Brain microvascular endothelial cell (primary cell): ENCODE measurements at regions not wholly inside any gene's neighbourhood (a gene's known extent, or its start where the extent isn't known, plus 50 kb on each side); places are given as distances from the start of the nearest gene placed in this dataset.

Source experiments
- DNase-seq: peaks from one replicate; pipeline ENCODE4 v3.0.0-alpha.2; 2020
- H3K27ac ChIP-seq: fragments of 250-450 bp; sonication (Bioruptor Pico); 2 replicates; pipeline ENCODE4 v1.5.1; 2020; ENCODE audit warnings: mild to moderate bottlenecking, moderate library complexity
- H3K27me3 ChIP-seq: fragments of 250-450 bp; sonication (Bioruptor Pico); replicated peaks from 2 replicates; pipeline ENCODE4 v1.5.1; 2020; ENCODE audit warnings: mild to moderate bottlenecking
- H3K36me3 ChIP-seq: fragments of 250-450 bp; sonication (Bioruptor Pico); replicated peaks from 2 replicates; pipeline ENCODE4 v1.5.1; 2020; ENCODE audit warnings: mild to moderate bottlenecking
- H3K4me3 ChIP-seq: 2 replicates; pipeline ENCODE4 v1.5.1; 2011; ENCODE audit warnings: low read depth, mild to moderate bottlenecking, control low read depth, low read length, moderate library complexity
- in situ Hi-C: cut with HindIII; loops from 2 replicates; pipeline ENCODE4 v1.10.0; 2017; ENCODE audit warnings: low sequenced_read_pairs, low pct_ligation_motif_present
- TF ChIP-seq, protein P1 (sequence below): IDR thresholded peaks from 2 replicates; pipeline ENCODE4 v1.5.1; 2011; ENCODE audit warnings: low read depth, mild to moderate bottlenecking, moderate library complexity, low read length, control low read depth, inconsistent platforms; ENCODE audit errors: missing control alignments

GRCh38 chrX:9241427-9241826, 207.5 kb upstream of the FAM9B start:
- Histone ChIP-seq H3K27ac (no peak overlapping the region), H3K4me3 (no peak overlapping the region), H3K27me3 (no peaks in the 10 kb centered on the region), H3K36me3 (no peaks in the 10 kb centered on the region)
- TF ChIP-seq, protein P1, sequence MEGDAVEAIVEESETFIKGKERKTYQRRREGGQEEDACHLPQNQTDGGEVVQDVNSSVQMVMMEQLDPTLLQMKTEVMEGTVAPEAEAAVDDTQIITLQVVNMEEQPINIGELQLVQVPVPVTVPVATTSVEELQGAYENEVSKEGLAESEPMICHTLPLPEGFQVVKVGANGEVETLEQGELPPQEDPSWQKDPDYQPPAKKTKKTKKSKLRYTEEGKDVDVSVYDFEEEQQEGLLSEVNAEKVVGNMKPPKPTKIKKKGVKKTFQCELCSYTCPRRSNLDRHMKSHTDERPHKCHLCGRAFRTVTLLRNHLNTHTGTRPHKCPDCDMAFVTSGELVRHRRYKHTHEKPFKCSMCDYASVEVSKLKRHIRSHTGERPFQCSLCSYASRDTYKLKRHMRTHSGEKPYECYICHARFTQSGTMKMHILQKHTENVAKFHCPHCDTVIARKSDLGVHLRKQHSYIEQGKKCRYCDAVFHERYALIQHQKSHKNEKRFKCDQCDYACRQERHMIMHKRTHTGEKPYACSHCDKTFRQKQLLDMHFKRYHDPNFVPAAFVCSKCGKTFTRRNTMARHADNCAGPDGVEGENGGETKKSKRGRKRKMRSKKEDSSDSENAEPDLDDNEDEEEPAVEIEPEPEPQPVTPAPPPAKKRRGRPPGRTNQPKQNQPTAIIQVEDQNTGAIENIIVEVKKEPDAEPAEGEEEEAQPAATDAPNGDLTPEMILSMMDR: no peak
- no peak for DNase-seq
- in situ Hi-C loops: no loop called here

DNA sequence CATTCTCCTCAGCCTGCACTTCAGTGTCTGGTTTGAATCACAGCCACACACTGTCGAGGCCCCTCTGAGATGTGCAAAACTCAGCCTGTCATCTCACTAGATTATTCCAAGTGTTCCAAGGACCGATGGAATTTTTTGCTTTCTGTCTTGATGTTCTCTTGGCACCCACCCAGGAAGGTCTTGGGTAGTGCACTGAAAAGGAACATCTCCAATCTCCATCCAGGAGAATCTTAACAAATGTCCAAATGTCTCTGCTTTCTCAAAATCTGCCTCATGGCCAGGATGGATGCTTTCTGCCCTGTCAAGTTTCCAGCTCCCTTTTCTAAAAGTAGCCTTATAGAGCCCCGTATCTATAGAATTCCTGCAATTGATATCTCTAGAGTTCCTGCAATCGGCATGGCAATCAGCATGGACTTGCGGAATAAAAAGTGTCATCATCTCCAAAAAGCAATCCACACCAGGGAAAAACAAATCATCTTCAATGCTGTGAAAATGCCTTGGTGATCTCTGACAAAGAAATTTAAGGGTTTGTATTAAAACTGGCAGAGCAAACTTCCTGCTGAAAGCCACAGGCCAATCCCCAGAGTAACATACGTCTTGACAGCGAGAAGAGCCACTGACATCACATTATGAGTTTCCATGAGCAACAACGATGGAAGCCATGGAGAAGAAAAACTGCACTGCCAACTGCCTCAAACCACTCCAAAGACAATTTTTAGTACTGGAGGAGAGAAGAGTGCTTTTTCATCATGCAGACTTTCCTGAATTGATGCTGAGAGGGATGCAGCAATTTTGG, 215.3 kb upstream of the FAM9B start:
- no peak overlapping the region for H3K4me3 ChIP-seq
- H3K36me3 ChIP-seq: no peaks in the 10 kb centered on the region
- TF ChIP-seq, protein P1: no peak
- H3K27ac ChIP-seq: no peak overlapping the region
- H3K27me3 ChIP-seq: no peaks in the 10 kb centered on the region
- in situ Hi-C loops: no loop called here
- DNase-seq: no peak

DNA sequence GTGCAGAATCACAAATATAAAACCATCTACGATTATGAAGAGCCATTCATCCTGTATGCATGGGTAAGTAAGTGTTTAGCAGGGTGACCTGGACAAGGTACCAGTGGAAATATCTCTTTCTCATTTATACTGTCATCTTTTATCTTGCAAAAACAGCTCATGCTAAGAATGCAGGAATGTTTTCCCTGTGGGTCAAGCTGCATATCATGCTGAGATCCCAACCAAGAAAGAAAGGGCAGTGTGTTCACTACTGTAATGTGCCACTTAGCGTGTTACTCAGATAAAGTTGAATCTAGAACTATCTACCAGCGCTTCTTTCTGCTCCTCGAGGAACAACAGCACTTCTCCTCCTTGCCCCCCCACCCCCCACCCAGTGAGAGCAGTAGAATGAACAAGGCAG, 212.7 kb upstream of the TBL1X start:
- TF ChIP-seq, protein P1: no peak
- H3K27ac ChIP-seq: no peak overlapping the region
- in situ Hi-C loops: no loop called here
- H3K27me3 ChIP-seq: no peaks in the 10 kb centered on the region
- no peak for DNase-seq
- no peak overlapping the region for H3K4me3 ChIP-seq
- H3K36me3 ChIP-seq: no peaks in the 10 kb centered on the region

DNA sequence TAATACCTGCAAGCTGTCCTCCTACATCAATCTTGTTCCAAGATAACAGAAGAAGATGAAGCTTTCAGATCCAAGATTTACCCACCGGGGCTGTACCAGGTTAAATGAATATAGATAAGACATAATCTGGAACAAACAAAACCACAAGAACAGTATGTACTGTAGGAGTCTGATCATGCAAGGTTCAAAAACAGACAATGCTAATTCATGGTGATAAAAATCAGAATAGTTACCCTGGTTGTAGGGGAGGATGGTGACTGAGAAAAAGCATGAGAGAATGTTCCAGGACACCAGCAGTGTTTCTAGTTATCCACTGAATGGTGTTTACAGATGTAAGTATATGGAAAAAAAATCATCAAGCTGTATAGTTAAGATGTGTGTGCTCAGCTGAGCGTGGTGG, 211.6 kb upstream of the TBL1X start:
- in situ Hi-C loops: no loop called here
- Histone ChIP-seq H3K4me3 (no peak overlapping the region), H3K27me3 (no peaks in the 10 kb centered on the region), H3K27ac (no peak overlapping the region), H3K36me3 (no peaks in the 10 kb centered on the region)
- TF ChIP-seq, protein P1: no peak
- no peak for DNase-seq

- no peak overlapping the region for H3K27ac ChIP-seq
- in situ Hi-C loops: no loop called here
- DNase-seq: no peak
- TF ChIP-seq, protein P1: no peak
- no peak overlapping the region for H3K4me3 ChIP-seq
- H3K27me3 ChIP-seq: no peaks in the 10 kb centered on the region
- no peaks in the 10 kb centered on the region for H3K36me3 ChIP-seq
Observed at GRCh38 chrX:9257718-9258420, 207.0 kb upstream of the TBL1X start.
